ENCODE measurements at regions not wholly inside any gene's neighbourhood (a gene's known extent, or its start where the extent isn't known, plus 50 kb on each side); places are given as distances from the start of the nearest gene placed in this dataset.

DNA sequence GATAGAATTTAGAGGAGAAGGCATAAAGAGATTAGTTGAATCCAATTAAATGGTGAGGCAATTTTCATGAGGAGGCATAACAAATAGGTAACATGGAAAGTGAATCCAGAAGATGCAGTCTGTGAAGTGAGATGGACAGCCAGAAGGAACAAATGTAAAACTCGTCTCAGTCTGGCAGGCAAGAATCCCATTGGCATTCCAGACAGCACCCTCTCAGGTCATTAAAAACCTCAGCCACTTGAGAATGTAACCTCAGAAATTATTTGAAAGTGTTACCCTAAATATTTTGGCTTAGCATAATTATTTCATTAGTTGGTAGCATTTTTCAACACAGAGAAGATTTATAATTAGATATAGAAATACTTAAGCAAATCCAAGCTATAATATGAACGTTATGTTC is 342.3 kb downstream of the LRRC3B start:
- Histone ChIP-seq H3K27me3 (ENCODE audit: control insufficient read depth, insufficient read depth) (no peaks in the 10 kb centered on the region), H3K4me3 (ENCODE audit: low read length) (no peak overlapping the region), H3K27ac (ENCODE audit: low read length) (no peak overlapping the region), H3K9me3 (ENCODE audit: control insufficient read depth, low read length) (no peaks in the 10 kb centered on the region), H3K4me1 (ENCODE audit: control insufficient read depth, insufficient read depth, low read length) (no peaks in the 10 kb centered on the region)
- intact Hi-C loops (cut with DNase I), result no loop called here
- 76% methylated on average over 2 of the region's 2 CpGs for WGBS
- DNase-seq (no peak), ATAC-seq (no peak)

GRCh38 chr3:26967501-26967900 is 344.9 kb downstream of the LRRC3B start:
- WGBS, result 50% methylated on average over 1 of the region's 1 CpG
- Histone ChIP-seq H3K27me3 (ENCODE audit: control insufficient read depth, insufficient read depth) (no peaks in the 10 kb centered on the region), H3K4me1 (ENCODE audit: control insufficient read depth, insufficient read depth, low read length) (no peaks in the 10 kb centered on the region), H3K9me3 (ENCODE audit: control insufficient read depth, low read length) (no peaks in the 10 kb centered on the region), H3K27ac (ENCODE audit: low read length) (no peak overlapping the region), H3K4me3 (ENCODE audit: low read length) (no peak overlapping the region)
- DNase-seq (no peak), ATAC-seq (no peak)
- intact Hi-C loops (cut with DNase I), result no loop called here

GRCh38 chr3:26984416-26985390 is 362.1 kb downstream of the LRRC3B start:
- intact Hi-C loops (cut with DNase I), result no loop called here
- no peak overlapping the region for H3K27ac ChIP-seq (ENCODE audit: low read length)
- no peak for ATAC-seq
- DNase-seq, result no peak
- no peaks in the 10 kb centered on the region for H3K9me3 ChIP-seq (ENCODE audit: control insufficient read depth, low read length)
- H3K4me1 ChIP-seq (ENCODE audit: control insufficient read depth, insufficient read depth, low read length), result no peaks in the 10 kb centered on the region
- WGBS, result 67% methylated on average over 4 of the region's 4 CpGs
- H3K4me3 ChIP-seq (ENCODE audit: low read length), result no peak overlapping the region
- no peaks in the 10 kb centered on the region for H3K27me3 ChIP-seq (ENCODE audit: control insufficient read depth, insufficient read depth)

- ATAC-seq, result no peak
- Histone ChIP-seq H3K4me3 (ENCODE audit: low read length) (no peak overlapping the region), H3K4me1 (ENCODE audit: control insufficient read depth, insufficient read depth, low read length) (no peaks in the 10 kb centered on the region), H3K27ac (ENCODE audit: low read length) (no peak overlapping the region), H3K9me3 (ENCODE audit: control insufficient read depth, low read length) (no peaks in the 10 kb centered on the region), H3K27me3 (ENCODE audit: control insufficient read depth, insufficient read depth) (no peaks in the 10 kb centered on the region)
- intact Hi-C loops (cut with DNase I), result no loop called here
- no peak for DNase-seq
- 66% methylated on average over 1 of the region's 1 CpG for WGBS
Observed at GRCh38 chr3:26989037-26989436, 366.5 kb downstream of the LRRC3B start.

DNA sequence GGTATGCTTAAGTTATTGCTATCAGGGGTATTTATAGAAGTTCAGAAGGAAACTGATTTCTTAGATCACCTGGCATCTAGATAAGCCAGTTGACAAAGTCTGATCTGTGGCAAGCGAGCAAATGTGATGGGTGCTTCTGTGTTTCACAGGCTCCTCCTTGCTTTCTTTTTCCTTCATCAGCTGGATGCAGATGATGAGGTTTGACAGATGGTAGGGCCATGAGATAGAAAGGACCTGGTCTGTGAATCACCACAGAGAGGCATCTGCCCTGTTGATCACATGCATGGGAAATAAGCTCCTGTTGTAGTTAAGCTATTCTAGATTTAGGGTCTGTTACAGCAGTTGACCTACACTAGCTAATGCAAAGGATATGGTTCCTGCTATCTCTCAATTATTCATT is 372.0 kb downstream of the NEK10 start:
- DNase-seq, result no peak
- 82% methylated on average over 1 of the region's 1 CpG for WGBS
- Histone ChIP-seq H3K27ac (ENCODE audit: low read length) (no peak overlapping the region), H3K27me3 (ENCODE audit: control insufficient read depth, insufficient read depth) (no peaks in the 10 kb centered on the region), H3K9me3 (ENCODE audit: control insufficient read depth, low read length) (no peaks in the 10 kb centered on the region), H3K4me3 (ENCODE audit: low read length) (no peak overlapping the region), H3K4me1 (ENCODE audit: control insufficient read depth, insufficient read depth, low read length) (no peaks in the 10 kb centered on the region)
- ATAC-seq, result no peak
- intact Hi-C loops (cut with DNase I), result no loop called here

GRCh38 chr3:27010834-27011233 is 358.3 kb downstream of the NEK10 start:
- DNase-seq, result no peak
- no peaks in the 10 kb centered on the region for H3K27me3 ChIP-seq (ENCODE audit: control insufficient read depth, insufficient read depth)
- ATAC-seq, result no peak
- WGBS, result 77% methylated on average over 1 of the region's 1 CpG
- no peak overlapping the region for H3K4me3 ChIP-seq (ENCODE audit: low read length)
- no peak overlapping the region for H3K27ac ChIP-seq (ENCODE audit: low read length)
- intact Hi-C loops (cut with DNase I), result no loop called here
- H3K9me3 ChIP-seq (ENCODE audit: control insufficient read depth, low read length), result no peaks in the 10 kb centered on the region
- H3K4me1 ChIP-seq (ENCODE audit: control insufficient read depth, insufficient read depth, low read length), result no peaks in the 10 kb centered on the region

GRCh38 chr3:27022096-27022761 is 347.0 kb downstream of the NEK10 start:
- no peak for DNase-seq
- H3K27me3 ChIP-seq (ENCODE audit: control insufficient read depth, insufficient read depth), result no peaks in the 10 kb centered on the region
- H3K4me3 ChIP-seq (ENCODE audit: low read length), result no peak overlapping the region
- intact Hi-C loops (cut with DNase I), result no loop called here
- H3K27ac ChIP-seq (ENCODE audit: low read length), result no peak overlapping the region
- 54% methylated on average over 5 of the region's 5 CpGs for WGBS
- H3K4me1 ChIP-seq (ENCODE audit: control insufficient read depth, insufficient read depth, low read length), result no peaks in the 10 kb centered on the region
- ATAC-seq, result no peak
- H3K9me3 ChIP-seq (ENCODE audit: control insufficient read depth, low read length), result no peaks in the 10 kb centered on the region

DNA sequence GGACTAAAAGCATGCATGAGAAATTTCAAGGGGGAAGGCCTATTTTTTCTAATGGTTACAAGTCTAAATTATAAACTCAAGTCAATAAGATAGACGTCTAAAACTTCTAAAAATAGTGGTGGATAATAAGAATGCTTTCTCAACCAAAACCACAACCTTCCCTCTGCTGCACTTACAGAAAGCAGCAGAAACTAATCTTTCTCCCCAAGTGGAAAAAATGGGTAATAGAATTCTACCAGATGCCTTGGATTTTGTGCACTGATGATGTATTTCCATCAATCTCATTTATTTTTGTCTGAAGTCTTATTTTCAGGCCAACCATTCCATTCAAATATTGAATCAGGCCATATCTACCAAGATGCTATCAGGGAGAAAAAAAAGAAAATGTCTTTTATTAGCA is 344.7 kb downstream of the NEK10 start:
- Histone ChIP-seq H3K4me3 (ENCODE audit: low read length) (no peak overlapping the region), H3K27me3 (ENCODE audit: control insufficient read depth, insufficient read depth) (no peaks in the 10 kb centered on the region), H3K9me3 (ENCODE audit: control insufficient read depth, low read length) (no peaks in the 10 kb centered on the region), H3K27ac (ENCODE audit: low read length) (no peak overlapping the region), H3K4me1 (ENCODE audit: control insufficient read depth, insufficient read depth, low read length) (no peaks in the 10 kb centered on the region)
- intact Hi-C loops (cut with DNase I), result no loop called here
- 44% methylated on average over 1 of the region's 1 CpG for WGBS
- DNase-seq (no peak), ATAC-seq (no peak)

DNA sequence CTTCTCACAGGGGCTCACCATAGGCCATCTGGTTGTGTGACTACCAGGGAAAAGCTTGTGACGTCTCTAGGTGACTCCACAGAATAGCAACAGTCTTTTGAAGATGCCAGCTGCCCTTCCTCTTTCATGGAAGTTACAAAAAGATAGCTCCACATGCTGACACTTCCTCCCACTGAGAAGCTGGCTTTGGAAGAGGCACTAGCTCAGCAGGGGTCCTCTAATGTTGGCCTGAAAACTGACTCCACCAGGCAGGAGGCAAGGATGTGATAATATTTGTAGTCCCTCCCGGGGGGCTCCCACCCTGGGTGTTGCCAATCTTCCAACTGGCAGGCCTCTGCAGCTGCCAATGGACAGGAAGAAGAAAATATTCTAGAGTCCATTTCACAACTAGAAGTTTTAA is 343.5 kb downstream of the NEK10 start:
- H3K9me3 ChIP-seq (ENCODE audit: control insufficient read depth, low read length), result no peaks in the 10 kb centered on the region
- no peak for ATAC-seq
- intact Hi-C loops (cut with DNase I), result no loop called here
- 44% methylated on average over 2 of the region's 2 CpGs for WGBS
- DNase-seq, result no peak
- H3K4me3 ChIP-seq (ENCODE audit: low read length), result no peak overlapping the region
- no peaks in the 10 kb centered on the region for H3K4me1 ChIP-seq (ENCODE audit: control insufficient read depth, insufficient read depth, low read length)
- no peak overlapping the region for H3K27ac ChIP-seq (ENCODE audit: low read length)
- no peaks in the 10 kb centered on the region for H3K27me3 ChIP-seq (ENCODE audit: control insufficient read depth, insufficient read depth)

GRCh38 chr3:27031476-27031875 is 337.7 kb downstream of the NEK10 start:
- intact Hi-C loops (cut with DNase I), result no loop called here
- WGBS, result 65% methylated on average over 4 of the region's 4 CpGs
- ATAC-seq (no peak), DNase-seq (no peak)
- Histone ChIP-seq H3K27me3 (ENCODE audit: control insufficient read depth, insufficient read depth) (no peaks in the 10 kb centered on the region), H3K9me3 (ENCODE audit: control insufficient read depth, low read length) (no peaks in the 10 kb centered on the region), H3K4me3 (ENCODE audit: low read length) (no peak overlapping the region), H3K4me1 (ENCODE audit: control insufficient read depth, insufficient read depth, low read length) (no peaks in the 10 kb centered on the region), H3K27ac (ENCODE audit: low read length) (no peak overlapping the region)

- Histone ChIP-seq H3K4me1 (ENCODE audit: control insufficient read depth, insufficient read depth, low read length) (no peaks in the 10 kb centered on the region), H3K4me3 (ENCODE audit: low read length) (no peak overlapping the region), H3K27ac (ENCODE audit: low read length) (no peak overlapping the region), H3K9me3 (ENCODE audit: control insufficient read depth, low read length) (no peaks in the 10 kb centered on the region), H3K27me3 (ENCODE audit: control insufficient read depth, insufficient read depth) (no peaks in the 10 kb centered on the region)
- ATAC-seq, result no peak
- intact Hi-C loops (cut with DNase I), result no loop called here
- no peak for DNase-seq
Observed at GRCh38 chr3:27034255-27034654, 334.9 kb downstream of the NEK10 start.
